ENCODE measurements at regions not wholly inside any gene's neighbourhood (a gene's known extent, or its start where the extent isn't known, plus 50 kb on each side); places are given as distances from the start of the nearest gene placed in this dataset.

GRCh38 chr2:898319-898718 is 52.3 kb upstream of the SNTG2 start:
- peak; percentile 37 for TF ChIP-seq CTCF (IDR thresholded peaks at IDR 0.05; ENCODE audit: unreplicated experiment)
- H3K4me3 Mint-ChIP-seq (ENCODE audit: low read depth): no peak overlapping the region
- no peaks in the 10 kb centered on the region for H3K4me1 Mint-ChIP-seq (ENCODE audit: low read depth)
- H3K27me3 Mint-ChIP-seq: peaks cover 2% of the 10 kb centered on the region
- no peak overlapping the region for H3K27ac Mint-ChIP-seq
- peaks cover 24% of the 10 kb centered on the region for H3K9me3 Mint-ChIP-seq (ENCODE audit: low read depth)
- DNase-seq (ENCODE audit: low spot score, unreplicated experiment): no peak
- H3K36me3 Mint-ChIP-seq (ENCODE audit: insufficient read depth): no peaks in the 10 kb centered on the region

GRCh38 chr2:897091-897490 is 53.6 kb upstream of the SNTG2 start:
- Mint-ChIP-seq H3K27me3 (peaks cover 3% of the 10 kb centered on the region), H3K9me3 (ENCODE audit: low read depth) (peaks cover 17% of the 10 kb centered on the region), H3K36me3 (ENCODE audit: insufficient read depth) (no peaks in the 10 kb centered on the region), H3K4me1 (ENCODE audit: low read depth) (no peaks in the 10 kb centered on the region), H3K27ac (no peak overlapping the region), H3K4me3 (ENCODE audit: low read depth) (no peak overlapping the region)
- no peak for DNase-seq (ENCODE audit: low spot score, unreplicated experiment)
- TF ChIP-seq CTCF (IDR thresholded peaks at IDR 0.05; ENCODE audit: unreplicated experiment): no peak

- Mint-ChIP-seq H3K4me3 (ENCODE audit: low read depth) (no peak overlapping the region), H3K9me3 (ENCODE audit: low read depth) (peaks cover 12% of the 10 kb centered on the region), H3K4me1 (ENCODE audit: low read depth) (no peaks in the 10 kb centered on the region), H3K27me3 (peaks cover 11% of the 10 kb centered on the region), H3K36me3 (ENCODE audit: insufficient read depth) (no peaks in the 10 kb centered on the region), H3K27ac (no peak overlapping the region)
- no peak for TF ChIP-seq CTCF (IDR thresholded peaks at IDR 0.05; ENCODE audit: unreplicated experiment)
- DNase-seq (ENCODE audit: low spot score, unreplicated experiment): no peak
Observed at GRCh38 chr2:893311-893710, 57.3 kb upstream of the SNTG2 start.

- H3K27ac Mint-ChIP-seq: no peak overlapping the region
- H3K27me3 Mint-ChIP-seq: peaks cover 11% of the 10 kb centered on the region
- DNase-seq (ENCODE audit: low spot score, unreplicated experiment): no peak
- H3K9me3 Mint-ChIP-seq (ENCODE audit: low read depth): peaks cover 12% of the 10 kb centered on the region
- TF ChIP-seq CTCF (IDR thresholded peaks at IDR 0.05; ENCODE audit: unreplicated experiment): no peak
- H3K4me3 Mint-ChIP-seq (ENCODE audit: low read depth): no peak overlapping the region
- no peaks in the 10 kb centered on the region for H3K36me3 Mint-ChIP-seq (ENCODE audit: insufficient read depth)
- H3K4me1 Mint-ChIP-seq (ENCODE audit: low read depth): no peaks in the 10 kb centered on the region
Observed at GRCh38 chr2:892892-893291, 57.8 kb upstream of the SNTG2 start.

- H3K4me1 Mint-ChIP-seq (ENCODE audit: low read depth): no peaks in the 10 kb centered on the region
- peaks cover 13% of the 10 kb centered on the region for H3K27me3 Mint-ChIP-seq
- no peak for DNase-seq (ENCODE audit: low spot score, unreplicated experiment)
- no peak for TF ChIP-seq CTCF (IDR thresholded peaks at IDR 0.05; ENCODE audit: unreplicated experiment)
- no peak overlapping the region for H3K27ac Mint-ChIP-seq
- H3K9me3 Mint-ChIP-seq (ENCODE audit: low read depth): peaks cover 9% of the 10 kb centered on the region
- no peak overlapping the region for H3K4me3 Mint-ChIP-seq (ENCODE audit: low read depth)
- no peaks in the 10 kb centered on the region for H3K36me3 Mint-ChIP-seq (ENCODE audit: insufficient read depth)
Observed at GRCh38 chr2:892401-892800, 58.2 kb upstream of the SNTG2 start.
